ENCODE measurements at regions not wholly inside any gene's neighbourhood (a gene's known extent, or its start where the extent isn't known, plus 50 kb on each side); places are given as distances from the start of the nearest gene placed in this dataset.

DNA sequence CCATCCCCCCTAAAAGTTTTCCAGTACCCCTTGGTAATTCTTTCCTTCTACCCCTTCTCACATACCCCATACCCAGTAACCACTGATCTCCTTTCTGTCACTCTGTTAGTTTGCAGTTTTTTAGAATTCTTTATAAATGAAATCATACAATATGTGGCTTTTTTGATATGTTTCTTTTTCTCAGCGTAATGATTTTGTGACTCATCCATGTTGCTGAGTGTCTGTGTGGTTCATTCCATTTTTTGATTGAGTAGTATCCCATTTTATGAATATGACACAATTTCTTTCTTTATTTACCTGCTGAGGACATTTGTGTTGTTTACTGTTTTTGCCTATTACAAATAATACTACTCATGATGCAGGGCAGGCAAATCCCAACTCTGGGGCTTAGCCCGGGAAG is 1605.3 kb downstream of the BRINP3 start:
- no peak for DNase-seq (ENCODE audit: low spot score)

DNA sequence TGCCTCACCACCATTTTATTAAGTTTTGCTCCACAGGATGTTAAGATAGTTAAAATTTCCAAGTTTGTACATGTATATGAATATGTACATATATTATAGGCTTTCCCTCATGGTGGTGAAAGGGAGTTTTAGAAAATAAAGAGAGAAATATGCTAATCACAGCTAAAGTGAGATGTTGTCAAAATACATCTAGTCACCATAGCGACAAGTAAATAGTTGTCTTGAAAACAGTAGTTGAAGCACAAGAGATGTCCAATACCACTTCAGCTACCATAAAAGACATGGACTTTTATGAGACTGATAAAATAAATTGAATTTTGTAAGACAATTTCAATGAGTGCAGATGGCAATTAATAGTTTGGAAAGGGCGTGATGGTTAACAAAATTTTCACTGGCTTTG is 1600.0 kb downstream of the BRINP3 start:
- no peak for DNase-seq (ENCODE audit: low spot score)

DNA sequence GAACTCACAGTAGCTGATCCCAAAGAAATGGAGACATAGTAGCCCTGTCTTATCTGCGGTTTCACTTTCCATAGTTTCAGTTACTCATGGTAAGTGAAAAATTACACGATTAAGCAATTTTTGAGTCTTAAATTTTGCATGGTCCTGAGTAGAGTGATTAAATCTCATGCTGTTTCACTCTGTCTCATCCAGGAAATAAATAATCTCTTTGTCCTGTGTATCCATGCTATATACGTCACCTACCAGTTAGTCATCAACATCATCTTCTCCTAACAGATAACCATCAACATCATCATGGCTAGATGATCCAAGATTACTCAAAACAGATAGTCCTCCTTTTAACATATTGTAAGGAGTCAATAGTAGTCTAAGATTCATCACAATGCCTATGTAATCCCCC is 1589.3 kb downstream of the BRINP3 start:
- DNase-seq (ENCODE audit: low spot score): no peak

DNA sequence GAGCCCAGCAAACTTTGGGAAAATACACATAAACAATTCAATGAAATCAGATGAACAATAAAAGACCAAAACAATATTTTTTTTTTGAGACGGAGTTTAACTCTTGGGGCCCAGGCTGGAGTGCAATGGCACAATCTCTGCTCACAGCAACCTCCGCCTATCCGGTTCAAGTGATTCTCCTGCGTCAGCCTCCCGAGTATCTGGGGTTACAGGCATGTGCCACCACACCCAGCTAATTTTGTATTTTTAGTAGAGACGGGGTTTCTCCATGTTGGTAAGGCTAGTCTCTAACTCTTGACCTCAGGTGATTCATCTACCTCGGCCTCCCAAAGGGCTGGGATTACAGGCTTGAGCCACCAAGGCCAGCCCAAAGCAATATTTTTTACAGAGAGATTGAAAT is 1588.5 kb downstream of the BRINP3 start:
- no peak for DNase-seq (ENCODE audit: low spot score)

DNA sequence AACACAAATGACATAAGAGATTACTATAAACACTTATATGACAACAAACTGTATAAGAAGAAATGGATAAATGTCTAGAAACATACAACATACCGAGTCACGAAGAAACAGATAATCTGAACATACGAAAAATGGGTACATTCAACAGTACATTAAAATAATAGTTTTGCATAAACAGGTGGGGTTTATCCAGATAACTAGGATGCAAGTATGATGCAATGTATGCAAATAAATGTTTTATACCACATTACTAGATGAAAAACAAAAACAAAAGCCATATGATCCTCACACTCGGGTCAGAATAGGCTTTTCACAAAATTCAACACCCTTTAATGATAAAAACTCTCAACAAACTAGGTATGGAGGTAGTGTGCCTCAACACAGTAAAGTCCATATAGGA is 1585.7 kb downstream of the BRINP3 start:
- no peak for DNase-seq (ENCODE audit: low spot score)

DNA sequence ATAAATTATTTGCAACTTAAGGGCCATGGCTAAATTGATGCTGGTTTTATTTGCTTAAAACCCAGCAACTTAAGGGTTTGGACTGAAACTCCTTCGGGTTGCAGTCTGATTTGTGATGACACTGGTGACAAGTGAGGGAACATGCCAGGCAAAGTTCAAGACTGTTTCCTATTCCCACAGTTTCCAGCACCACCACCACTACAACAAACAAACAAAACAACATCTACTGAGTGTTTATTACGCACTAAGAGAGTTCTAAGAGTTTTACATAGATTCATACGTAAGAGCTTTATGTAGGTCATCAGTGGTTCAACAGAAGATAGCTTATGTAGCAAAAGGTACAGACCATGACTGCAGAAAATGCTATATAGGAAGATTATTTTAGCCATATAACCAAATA is 1582.1 kb downstream of the BRINP3 start:
- no peak for DNase-seq (ENCODE audit: low spot score)

DNA sequence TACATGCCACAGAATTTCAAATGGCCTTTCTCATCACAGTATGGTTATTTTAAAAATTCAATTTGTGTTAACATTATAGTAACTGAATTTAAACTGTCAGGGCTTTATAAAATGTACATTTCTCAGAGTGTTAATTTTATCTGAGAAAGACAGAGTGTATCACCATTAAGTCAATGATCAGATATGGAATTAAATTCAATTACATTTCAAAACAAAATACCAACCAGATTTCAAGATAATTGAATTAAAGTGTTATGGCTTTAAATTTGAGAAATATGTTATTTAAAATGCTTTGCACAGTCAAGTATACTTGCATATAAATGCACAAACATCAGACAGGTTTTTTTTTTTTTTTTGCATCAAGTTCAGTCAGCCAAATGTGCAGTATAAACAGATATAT is 1574.4 kb downstream of the BRINP3 start:
- DNase-seq (ENCODE audit: low spot score): no peak

DNA sequence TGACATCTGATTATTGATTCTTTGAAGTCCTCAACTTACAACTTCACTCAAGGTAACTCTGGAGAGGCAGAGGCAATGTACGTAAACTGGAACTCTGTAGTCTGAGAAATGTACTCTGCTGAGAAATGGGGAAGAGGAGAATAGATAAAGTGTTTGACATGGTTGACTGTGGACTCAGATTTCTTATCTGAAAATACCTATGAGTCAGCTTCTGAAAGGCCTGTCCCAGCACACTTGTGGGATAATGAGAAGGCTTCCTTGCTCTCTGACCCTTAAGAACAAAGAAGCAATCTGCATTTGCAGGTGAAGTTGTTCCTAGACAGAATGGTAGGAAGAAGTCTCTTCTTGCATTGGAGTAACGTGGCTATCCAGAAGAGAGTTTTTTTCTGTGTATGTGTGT is 1573.5 kb downstream of the BRINP3 start:
- no peak for DNase-seq (ENCODE audit: low spot score)

DNA sequence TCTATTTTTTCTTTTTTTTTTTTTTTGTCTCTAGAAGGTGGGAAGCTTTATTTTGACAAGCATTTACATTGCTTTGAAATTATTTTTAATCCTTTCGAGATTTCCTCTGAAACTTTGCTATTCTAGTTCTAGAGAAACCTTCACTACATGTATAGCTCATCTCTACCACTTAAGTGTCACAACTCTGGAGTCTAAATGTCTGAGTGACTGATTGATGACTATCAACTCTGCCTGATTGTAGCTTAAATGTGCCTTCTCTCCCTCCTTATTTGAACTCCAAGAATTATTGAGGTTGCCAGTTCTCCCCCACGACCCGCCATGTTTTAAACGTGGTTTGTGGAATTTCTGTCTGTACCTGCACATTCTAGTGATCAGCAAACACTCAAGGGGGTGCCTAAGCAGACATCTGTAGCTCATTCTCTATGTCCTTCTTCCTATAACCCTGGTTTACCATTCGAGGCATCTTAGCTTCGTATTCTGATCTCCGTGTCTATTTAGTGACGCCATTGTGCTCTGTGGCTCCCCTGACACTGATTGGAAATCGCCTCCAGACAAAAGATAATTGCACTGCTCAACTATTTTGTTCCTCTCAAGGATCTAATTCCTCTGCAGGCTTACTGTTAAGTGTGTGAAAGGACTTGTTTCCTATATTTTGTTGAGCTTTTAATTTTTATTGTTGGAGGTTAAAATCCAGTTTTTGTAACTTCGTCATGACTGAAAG is 1570.6 kb downstream of the BRINP3 start:
- DNase-seq (ENCODE audit: low spot score): no peak

DNA sequence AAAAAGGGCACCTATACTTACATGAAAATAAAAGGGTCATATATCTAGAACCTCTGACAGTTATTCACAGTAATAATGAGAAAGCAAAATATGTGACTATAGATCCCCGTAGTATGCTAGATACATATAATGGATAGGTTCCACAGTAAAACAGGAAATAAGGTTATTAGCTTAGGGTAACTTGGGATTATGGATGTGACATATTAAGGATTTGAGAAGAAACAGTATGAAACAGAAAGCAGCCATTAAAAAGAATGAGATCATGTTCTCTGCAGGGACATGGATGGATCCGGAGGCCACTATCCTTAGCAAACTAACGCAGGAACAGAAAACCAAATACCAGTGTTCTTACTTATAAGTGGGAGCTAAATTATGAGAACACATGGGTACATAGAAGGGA is 1547.3 kb downstream of the BRINP3 start:
- no peak for DNase-seq (ENCODE audit: low spot score)

DNA sequence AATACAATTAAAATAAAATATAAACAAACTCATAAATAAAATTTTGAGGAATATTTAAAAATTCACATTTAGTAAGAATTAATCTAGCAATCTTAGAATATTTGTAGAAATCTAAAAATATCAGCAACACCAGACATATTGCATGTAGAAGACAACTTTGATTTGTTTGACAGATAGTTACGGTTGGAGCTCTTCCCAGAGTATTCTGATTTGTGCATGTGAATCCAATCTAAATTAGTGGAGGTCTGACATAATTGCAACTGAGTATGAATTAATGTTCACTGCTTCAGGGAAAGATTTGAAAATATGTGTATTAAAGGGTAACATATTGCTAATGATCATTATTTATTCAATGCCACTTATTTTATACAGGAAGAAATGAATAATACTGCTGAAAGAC is 1546.2 kb downstream of the BRINP3 start:
- DNase-seq (ENCODE audit: low spot score): no peak

DNA sequence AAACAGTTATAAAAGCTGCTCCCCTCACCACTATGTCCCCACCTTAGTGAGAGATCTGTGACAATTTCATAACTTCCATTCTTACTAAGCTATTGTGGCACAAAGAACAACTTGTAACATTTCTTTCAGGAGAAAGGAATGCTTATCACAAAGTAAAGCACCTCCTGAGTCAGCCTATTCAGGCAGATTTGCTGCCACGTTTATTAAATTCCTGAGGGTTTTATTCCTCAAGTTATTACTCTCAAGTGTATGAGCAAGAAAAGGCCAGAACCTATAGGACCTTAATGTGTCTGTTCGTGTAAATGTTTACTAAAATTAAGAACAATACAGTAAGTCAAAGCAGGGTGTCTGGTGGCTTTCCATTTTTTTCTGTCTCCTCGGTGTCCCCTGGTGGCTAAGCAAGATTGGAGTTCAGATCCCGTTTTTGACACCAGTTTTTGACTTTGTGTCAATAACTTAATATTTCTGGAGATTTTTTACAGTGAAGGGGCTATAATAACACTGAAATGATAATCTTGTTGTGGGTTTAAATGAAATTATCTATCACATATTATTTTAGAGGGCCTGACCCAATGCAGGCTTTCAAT is 1539.6 kb downstream of the BRINP3 start:
- DNase-seq (ENCODE audit: low spot score): no peak

DNA sequence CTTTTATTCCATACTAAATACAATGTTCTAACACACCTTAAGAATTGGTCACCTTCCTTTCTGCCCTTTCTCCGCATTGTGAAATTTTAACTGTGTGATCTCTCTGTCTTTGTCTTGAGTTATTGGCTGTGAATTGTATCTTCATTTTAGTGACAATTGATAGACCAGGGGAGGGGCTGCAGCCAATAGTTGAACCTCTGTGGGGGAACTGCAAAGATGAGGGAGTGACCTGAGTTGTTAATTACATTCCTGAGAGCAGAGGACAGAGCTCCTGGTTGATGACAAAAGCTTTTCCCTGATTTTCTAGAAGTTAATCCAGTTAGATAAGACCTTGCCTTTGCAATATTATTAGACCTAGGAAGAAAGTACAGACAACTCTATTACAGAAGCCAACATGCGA is 1535.7 kb downstream of the BRINP3 start:
- no peak for DNase-seq (ENCODE audit: low spot score)

DNA sequence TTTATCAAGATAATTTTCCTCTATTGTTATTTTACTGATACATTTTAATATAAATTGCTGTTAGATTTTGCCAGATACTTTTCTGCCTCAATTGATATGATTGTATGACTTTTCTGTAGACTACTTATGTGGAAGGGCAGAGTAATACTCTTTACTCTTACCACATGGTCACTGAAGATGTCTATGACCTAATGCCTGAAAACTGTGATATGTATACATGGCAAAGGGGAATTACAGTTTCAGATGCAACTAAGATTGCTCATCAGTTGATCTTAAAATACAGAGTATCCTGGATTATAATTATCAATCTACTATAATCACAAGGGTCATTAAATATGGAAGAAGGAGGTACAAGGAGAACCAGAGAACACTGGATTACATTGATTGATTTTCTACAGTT is 1528.0 kb downstream of the BRINP3 start:
- no peak for DNase-seq (ENCODE audit: low spot score)

DNA sequence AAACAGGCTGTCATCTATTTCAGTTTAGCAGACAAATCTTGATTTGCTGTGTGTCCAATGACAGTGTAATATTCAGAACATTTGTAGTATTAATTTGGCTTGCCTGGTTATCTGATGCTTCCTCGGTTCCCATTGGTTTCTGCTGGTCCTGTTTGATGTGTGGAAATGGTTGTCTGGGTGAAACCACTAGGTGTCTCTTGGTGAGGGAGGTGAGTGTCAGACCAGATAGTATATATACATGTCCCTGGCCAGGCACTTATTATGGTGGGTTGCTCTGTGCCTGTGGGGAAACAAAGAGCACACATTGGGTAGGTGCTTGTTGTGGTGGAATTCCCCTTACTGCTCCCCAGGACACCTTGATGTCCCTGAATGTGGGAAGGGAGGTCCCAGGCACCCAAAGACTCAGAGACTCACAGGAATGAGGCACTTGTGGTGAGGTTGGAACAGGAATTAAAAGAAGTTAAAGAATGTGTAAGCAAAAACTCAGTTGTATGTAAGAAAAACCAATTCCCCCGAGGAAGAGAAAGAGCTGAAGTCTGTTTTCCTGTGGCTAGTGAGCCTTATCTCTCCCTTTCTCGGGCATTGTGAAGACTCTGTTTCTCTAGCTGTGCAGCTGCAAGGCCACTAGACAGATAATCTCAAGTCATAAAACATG is 1519.1 kb downstream of the BRINP3 start:
- DNase-seq (ENCODE audit: low spot score): no peak

DNA sequence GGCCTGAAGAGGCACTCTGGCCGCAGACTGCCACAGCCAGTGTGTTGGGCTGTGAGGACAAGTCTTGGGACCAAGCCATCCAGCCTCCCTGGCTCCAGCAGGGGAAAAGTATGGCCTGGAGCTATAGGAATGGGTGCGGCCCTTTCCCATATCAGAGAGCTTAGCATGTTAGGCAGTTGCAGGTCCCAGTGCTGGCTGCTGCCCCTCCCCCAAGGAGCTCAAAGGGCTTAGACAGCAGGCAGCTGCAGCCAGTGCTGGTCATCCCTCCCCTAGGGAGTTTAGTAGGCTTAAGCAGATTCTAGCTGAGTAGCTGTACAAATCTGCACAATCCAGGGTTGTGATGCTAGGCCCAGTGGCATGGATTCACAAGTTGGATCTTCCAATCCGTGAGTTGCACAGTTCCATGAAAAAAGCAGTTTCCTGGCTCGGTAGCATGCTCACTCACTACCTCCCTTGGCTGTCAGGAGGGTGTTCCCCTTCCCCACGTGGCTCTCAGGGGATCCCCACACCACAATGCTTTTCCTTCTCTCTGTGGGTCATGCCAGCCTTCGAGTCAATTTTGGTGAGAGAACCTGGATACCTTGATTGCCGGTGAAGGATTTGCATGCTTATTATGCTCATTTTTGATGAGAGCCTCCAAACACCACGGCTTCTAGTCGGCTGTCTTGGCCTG is 1490.8 kb downstream of the BRINP3 start:
- no peak for DNase-seq (ENCODE audit: low spot score)

DNA sequence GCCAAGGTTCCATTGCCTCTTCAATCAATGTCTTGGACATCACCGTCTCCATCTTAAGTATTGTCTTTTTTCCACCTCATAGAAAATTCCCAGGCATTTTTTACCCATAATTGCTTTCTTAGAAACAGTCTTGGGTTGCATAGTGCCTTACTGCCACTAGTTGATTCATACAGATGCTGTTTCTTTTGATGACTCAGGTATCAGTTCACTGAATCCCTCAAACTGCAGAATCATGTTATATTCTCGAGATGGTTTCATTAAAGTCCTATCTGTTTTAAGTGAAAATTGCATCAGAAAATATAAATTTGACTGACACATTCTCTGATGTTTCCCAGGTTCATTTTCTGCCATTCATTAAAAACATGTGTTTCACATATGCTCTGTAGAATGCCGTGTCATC is 1489.1 kb downstream of the BRINP3 start:
- DNase-seq (ENCODE audit: low spot score): no peak

DNA sequence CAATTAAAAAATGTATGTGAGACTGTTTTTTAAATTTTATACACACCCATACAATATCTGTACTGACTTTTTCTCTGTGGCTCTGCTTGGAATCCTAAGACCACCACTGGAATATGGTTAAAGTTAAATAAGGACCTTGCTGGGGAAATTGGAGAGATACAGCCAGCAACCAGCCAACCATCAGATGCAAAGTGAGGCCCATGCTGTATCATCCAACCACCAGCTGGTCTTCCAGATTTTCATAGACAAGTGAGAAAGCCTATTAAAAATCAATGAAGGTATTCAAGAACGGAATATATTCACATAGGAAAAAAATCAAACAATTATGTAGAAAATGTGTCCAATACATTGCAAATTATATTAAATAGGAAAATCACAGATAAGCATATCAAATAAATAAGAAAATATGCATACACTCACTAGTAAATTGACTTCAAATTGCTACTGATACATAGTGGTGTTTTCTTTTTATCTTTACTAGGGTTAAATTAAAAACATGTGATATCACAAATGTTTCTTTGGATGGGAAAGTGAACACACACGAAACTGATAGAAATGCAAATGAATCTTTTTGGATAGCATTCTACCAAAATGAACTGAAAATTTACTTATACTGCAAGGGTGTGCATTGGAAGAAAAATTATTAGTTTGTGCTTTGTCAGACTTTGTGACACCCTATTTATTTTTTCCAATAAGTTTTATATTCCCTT is 1486.3 kb downstream of the BRINP3 start:
- DNase-seq (ENCODE audit: low spot score): no peak

DNA sequence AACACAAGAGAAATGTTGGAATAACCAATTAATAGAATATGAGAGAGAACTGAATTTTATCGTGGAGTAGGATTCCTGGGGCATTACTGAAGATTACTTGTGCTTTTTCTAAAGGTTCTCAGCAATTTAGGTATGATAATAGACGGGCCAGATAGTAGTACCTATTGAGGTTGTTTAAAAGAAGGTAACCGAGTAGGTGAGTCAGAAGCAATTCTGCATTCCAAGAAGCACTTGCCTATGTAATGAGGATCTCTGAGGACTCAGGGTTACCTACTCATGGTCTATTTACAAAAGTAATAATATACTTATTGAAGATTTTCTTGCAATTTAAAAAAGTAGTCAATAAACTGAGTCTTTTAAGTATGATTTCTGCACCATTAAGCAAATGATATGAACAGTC is 1469.8 kb downstream of the BRINP3 start:
- DNase-seq (ENCODE audit: low spot score): no peak

DNA sequence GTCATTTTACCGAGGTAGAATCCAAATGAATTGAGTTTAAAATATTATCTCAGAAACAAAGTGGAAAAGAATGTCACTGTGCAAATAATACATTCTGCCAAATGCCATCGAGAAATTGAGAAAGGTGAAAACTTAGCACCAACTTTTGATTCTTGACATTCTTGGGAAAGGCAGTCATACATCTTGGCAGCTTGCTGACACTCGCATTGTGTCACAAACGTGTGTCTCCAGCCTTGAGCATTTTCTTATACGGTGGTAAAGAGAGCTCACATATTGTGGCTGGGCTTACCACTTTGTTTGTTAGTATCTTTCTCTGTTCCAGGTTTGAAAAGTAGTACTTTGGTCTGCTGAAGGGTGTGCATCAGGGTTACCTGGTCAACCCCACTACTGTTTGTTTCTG is 1456.1 kb downstream of the BRINP3 start:
- no peak for DNase-seq (ENCODE audit: low spot score)

DNA sequence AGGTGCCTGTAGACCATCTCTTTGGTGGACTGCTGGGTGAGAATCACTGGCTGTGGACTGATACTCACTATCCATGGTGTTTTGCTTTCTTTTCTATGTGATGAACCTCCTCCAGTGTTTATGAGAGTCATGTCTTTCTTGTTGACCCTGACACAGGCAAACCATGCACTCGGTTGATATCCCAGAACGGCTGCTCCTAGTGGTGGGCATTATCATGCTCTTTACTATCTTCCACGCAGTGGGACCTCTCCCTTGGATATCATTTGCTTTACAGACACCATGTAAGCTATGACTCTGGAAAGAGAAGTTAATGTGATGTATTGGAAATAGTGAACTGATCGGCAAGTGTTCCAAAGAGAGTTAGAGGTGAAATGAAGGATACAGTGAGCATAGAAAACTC is 1455.6 kb downstream of the BRINP3 start:
- DNase-seq (ENCODE audit: low spot score): no peak

DNA sequence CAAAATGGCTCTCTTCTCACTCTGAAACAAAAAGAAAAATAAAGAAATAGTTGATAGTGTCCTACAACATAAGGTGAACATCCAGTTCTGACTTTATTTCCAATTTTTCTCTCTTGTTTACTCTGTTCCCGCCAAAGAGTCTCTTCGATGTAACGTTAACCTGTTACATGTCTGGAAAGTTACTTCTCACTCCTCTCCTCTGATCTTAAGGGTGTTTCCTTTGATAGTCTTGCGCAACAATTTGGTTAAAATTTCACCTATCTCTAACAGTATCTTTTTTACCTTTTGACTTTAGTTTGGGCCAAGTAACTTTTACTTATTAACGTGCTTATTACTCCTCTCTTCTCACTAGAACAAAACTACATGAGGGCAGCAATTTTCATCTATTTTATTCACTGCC is 1450.2 kb downstream of the BRINP3 start:
- no peak for DNase-seq (ENCODE audit: low spot score)

DNA sequence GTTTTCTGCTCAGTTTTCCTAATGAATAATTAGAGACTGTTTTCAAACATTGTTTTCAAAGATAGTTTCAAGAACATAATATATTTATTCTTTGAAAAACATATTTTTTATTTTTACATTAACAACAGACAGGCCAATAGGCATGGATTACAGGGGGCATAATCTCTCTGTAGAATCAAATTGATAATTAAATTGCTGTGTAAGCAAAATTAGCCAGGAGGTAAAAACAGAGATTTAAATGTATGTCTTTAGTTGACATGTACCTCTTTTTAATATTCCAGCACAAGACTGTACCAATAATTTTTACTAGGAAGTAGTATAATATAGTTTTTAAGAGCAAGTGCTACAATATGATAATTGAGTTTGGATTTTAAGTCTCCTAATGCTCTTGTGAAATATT is 1444.5 kb downstream of the BRINP3 start:
- no peak for DNase-seq (ENCODE audit: low spot score)
